Activated T-helper 17 cell treated with anti-CD3 and anti-CD28 coated beads, Interleukin-2, amount 50 U/mL, for 72 hours (primary cell): ENCODE measurements at regions not wholly inside any gene's neighbourhood (a gene's known extent, or its start where the extent isn't known, plus 50 kb on each side); places are given as distances from the start of the nearest gene placed in this dataset.
"Not testable (repeated sequence)": the region's sequence is repeated elsewhere in the genome, so short reads cannot be mapped to it uniquely, and the experiment has no call there.

Experiments used
- ATAC-seq: fragments of 150-1000 bp; cut with Tn5 transposase; replicated peaks from 2 replicates; pipeline ENCODE4 v1.10.0; 2021; ENCODE audit warnings: mild to moderate bottlenecking, moderate library complexity
- H3K27ac Mint-ChIP-seq: one replicate; pipeline ENCODE4 v1.8.0; 2022; ENCODE audit warnings: mixed read lengths
- H3K27me3 Mint-ChIP-seq: one replicate; pipeline ENCODE4 v1.8.0; 2022; ENCODE audit warnings: mixed read lengths
- H3K36me3 Mint-ChIP-seq: one replicate; pipeline ENCODE4 v1.8.0; 2022; ENCODE audit warnings: low read depth, mild to moderate bottlenecking, mixed read lengths
- H3K4me1 Mint-ChIP-seq: one replicate; pipeline ENCODE4 v1.8.0; 2022; ENCODE audit warnings: mixed read lengths
- H3K4me3 Mint-ChIP-seq: one replicate; pipeline ENCODE4 v1.8.0; 2022; ENCODE audit warnings: mild to moderate bottlenecking, mixed read lengths
- H3K9me3 Mint-ChIP-seq: one replicate; pipeline ENCODE4 v1.8.0; 2022; ENCODE audit warnings: mixed read lengths

GRCh38 chr4:79689740-79690139 lies 281.7 kb upstream of the GK2 start:
- peaks cover 14% of the 10 kb centered on the region for H3K27me3 Mint-ChIP-seq
- no peaks in the 10 kb centered on the region for H3K4me1 Mint-ChIP-seq
- no peak overlapping the region for H3K27ac Mint-ChIP-seq
- no peak for ATAC-seq
- H3K4me3 Mint-ChIP-seq, result no peak overlapping the region
- no peaks in the 10 kb centered on the region for H3K36me3 Mint-ChIP-seq
- H3K9me3 Mint-ChIP-seq, result peaks cover 11% of the 10 kb centered on the region

GRCh38 chr4:79688691-79689090 lies 280.7 kb upstream of the GK2 start:
- ATAC-seq, result no peak
- Mint-ChIP-seq H3K9me3 (peaks cover 4% of the 10 kb centered on the region), H3K4me1 (no peaks in the 10 kb centered on the region), H3K27me3 (peaks cover 12% of the 10 kb centered on the region), H3K4me3 (no peak overlapping the region), H3K36me3 (no peaks in the 10 kb centered on the region), H3K27ac (no peak overlapping the region)

- Mint-ChIP-seq H3K4me3 (no peak overlapping the region), H3K36me3 (no peaks in the 10 kb centered on the region), H3K27me3 (peaks cover 11% of the 10 kb centered on the region), H3K27ac (no peak overlapping the region), H3K9me3 (no peaks in the 10 kb centered on the region), H3K4me1 (no peaks in the 10 kb centered on the region)
- ATAC-seq, result no peak
These were observed 279.0 kb upstream of the GK2 start for GRCh38 chr4:79687006-79687405.

GRCh38 chr4:79685542-79685941 lies 277.5 kb upstream of the GK2 start:
- H3K4me1 Mint-ChIP-seq, result no peaks in the 10 kb centered on the region
- no peaks in the 10 kb centered on the region for H3K9me3 Mint-ChIP-seq
- H3K36me3 Mint-ChIP-seq, result no peaks in the 10 kb centered on the region
- no peak for ATAC-seq
- peaks cover 6% of the 10 kb centered on the region for H3K27me3 Mint-ChIP-seq
- no peak overlapping the region for H3K4me3 Mint-ChIP-seq
- no peak overlapping the region for H3K27ac Mint-ChIP-seq

GRCh38 chr4:79684516-79684915 lies 276.5 kb upstream of the GK2 start:
- peaks cover 4% of the 10 kb centered on the region for H3K27me3 Mint-ChIP-seq
- H3K4me1 Mint-ChIP-seq, result no peaks in the 10 kb centered on the region
- no peak for ATAC-seq
- no peak overlapping the region for H3K4me3 Mint-ChIP-seq
- no peaks in the 10 kb centered on the region for H3K9me3 Mint-ChIP-seq
- no peak overlapping the region for H3K27ac Mint-ChIP-seq
- no peaks in the 10 kb centered on the region for H3K36me3 Mint-ChIP-seq

GRCh38 chr4:79682801-79683530 lies 274.9 kb upstream of the GK2 start:
- Mint-ChIP-seq H3K36me3 (no peaks in the 10 kb centered on the region), H3K27me3 (peaks cover 4% of the 10 kb centered on the region), H3K4me3 (no peak overlapping the region), H3K4me1 (no peaks in the 10 kb centered on the region), H3K27ac (no peak overlapping the region), H3K9me3 (no peaks in the 10 kb centered on the region)
- no peak for ATAC-seq

GRCh38 chr4:79682161-79682560 lies 274.1 kb upstream of the GK2 start:
- H3K4me1 Mint-ChIP-seq, result no peaks in the 10 kb centered on the region
- ATAC-seq, result no peak
- H3K4me3 Mint-ChIP-seq, result no peak overlapping the region
- no peaks in the 10 kb centered on the region for H3K36me3 Mint-ChIP-seq
- peaks cover 4% of the 10 kb centered on the region for H3K27me3 Mint-ChIP-seq
- no peaks in the 10 kb centered on the region for H3K9me3 Mint-ChIP-seq
- H3K27ac Mint-ChIP-seq, result no peak overlapping the region

- Mint-ChIP-seq H3K4me3 (no peak overlapping the region), H3K27ac (no peak overlapping the region), H3K27me3 (peaks cover 4% of the 10 kb centered on the region), H3K9me3 (no peaks in the 10 kb centered on the region), H3K36me3 (no peaks in the 10 kb centered on the region), H3K4me1 (no peaks in the 10 kb centered on the region)
- no peak for ATAC-seq
These were observed 271.8 kb upstream of the GK2 start for GRCh38 chr4:79679859-79680258.

- no peak for ATAC-seq
- Mint-ChIP-seq H3K9me3 (no peaks in the 10 kb centered on the region), H3K4me3 (no peak overlapping the region), H3K36me3 (no peaks in the 10 kb centered on the region), H3K4me1 (no peaks in the 10 kb centered on the region), H3K27me3 (no peaks in the 10 kb centered on the region), H3K27ac (peak overlapping the region; percentile 59)
These were observed 270.6 kb upstream of the GK2 start for GRCh38 chr4:79678472-79679202.

GRCh38 chr4:79676705-79677104 lies 268.7 kb upstream of the GK2 start:
- ATAC-seq, result no peak
- Mint-ChIP-seq H3K36me3 (no peaks in the 10 kb centered on the region), H3K4me3 (no peak overlapping the region), H3K9me3 (no peaks in the 10 kb centered on the region), H3K4me1 (no peaks in the 10 kb centered on the region), H3K27me3 (no peaks in the 10 kb centered on the region), H3K27ac (no peak overlapping the region)

GRCh38 chr4:79674906-79675305 lies 266.9 kb upstream of the GK2 start:
- H3K4me1 Mint-ChIP-seq, H3K27ac Mint-ChIP-seq, H3K4me3 Mint-ChIP-seq, H3K36me3 Mint-ChIP-seq, H3K27me3 Mint-ChIP-seq, ATAC-seq, H3K9me3 Mint-ChIP-seq: not testable (repeated sequence)

GRCh38 chr4:79673898-79674297 lies 265.9 kb upstream of the GK2 start:
- ATAC-seq, result no peak
- no peaks in the 10 kb centered on the region for H3K4me1 Mint-ChIP-seq
- H3K27me3 Mint-ChIP-seq, result peaks cover 10% of the 10 kb centered on the region
- H3K9me3 Mint-ChIP-seq, result peaks cover 14% of the 10 kb centered on the region
- H3K27ac Mint-ChIP-seq, result no peak overlapping the region
- H3K36me3 Mint-ChIP-seq, result no peaks in the 10 kb centered on the region
- H3K4me3 Mint-ChIP-seq, result no peak overlapping the region

GRCh38 chr4:79673377-79673776 lies 265.3 kb upstream of the GK2 start:
- ATAC-seq, result no peak
- no peak overlapping the region for H3K4me3 Mint-ChIP-seq
- H3K4me1 Mint-ChIP-seq, result no peaks in the 10 kb centered on the region
- peaks cover 20% of the 10 kb centered on the region for H3K9me3 Mint-ChIP-seq
- H3K27ac Mint-ChIP-seq, result no peak overlapping the region
- no peaks in the 10 kb centered on the region for H3K36me3 Mint-ChIP-seq
- H3K27me3 Mint-ChIP-seq, result peaks cover 15% of the 10 kb centered on the region

GRCh38 chr4:79666875-79667274 lies 258.8 kb upstream of the GK2 start:
- Mint-ChIP-seq H3K9me3 (peaks cover 20% of the 10 kb centered on the region), H3K4me1 (no peaks in the 10 kb centered on the region), H3K4me3 (no peak overlapping the region), H3K36me3 (no peaks in the 10 kb centered on the region), H3K27me3 (peaks cover 15% of the 10 kb centered on the region), H3K27ac (no peak overlapping the region)
- no peak for ATAC-seq

- Mint-ChIP-seq H3K4me3 (no peak overlapping the region), H3K4me1 (no peaks in the 10 kb centered on the region), H3K36me3 (no peaks in the 10 kb centered on the region), H3K9me3 (peaks cover 20% of the 10 kb centered on the region), H3K27me3 (peaks cover 15% of the 10 kb centered on the region), H3K27ac (no peak overlapping the region)
- ATAC-seq, result no peak
These were observed 258.1 kb upstream of the GK2 start for GRCh38 chr4:79666112-79666511.
